Heart right ventricle (tissue), 16 donors: ENCODE measurements at regions not wholly inside any gene's neighbourhood (a gene's known extent, or its start where the extent isn't known, plus 50 kb on each side); places are given as distances from the start of the nearest gene placed in this dataset.

Experiments used
- ATAC-seq, 8 donors: fragments of 200-7000 bp; cut with Tn5 transposase; one replicate each; pipeline ENCODE4 v1.9.1; 2020; ENCODE audit warnings: mild to moderate bottlenecking in 8 of 8, moderate library complexity in 8 of 8, moderate number of reproducible peaks in 1 of 8
- DNase-seq, 2 donors: peaks; one replicate each; pipeline ENCODE4 v3.0.0-alpha.2; 2020
- H3K27ac ChIP-seq, 10 donors: fragments of 200-600 bp; sonication (generic) in 2 of 10; one replicate each; pipeline versions ENCODE4 v1.5.0 to v1.8.0; 2020 to 2022; ENCODE audit warnings: mild to moderate bottlenecking in 3 of 10
- H3K27me3 ChIP-seq, 7 donors: fragments of 200-600 bp; one replicate each; pipeline ENCODE4 v1.8.0; 2021 to 2022; ENCODE audit warnings: mild to moderate bottlenecking in 2 of 7
- H3K36me3 ChIP-seq, 9 donors: fragments of 200-600 bp; sonication (generic) in 1 of 9; one replicate each; pipeline versions ENCODE4 v1.5.0 to v1.8.0; 2020 to 2022; ENCODE audit warnings: mild to moderate bottlenecking in 2 of 9
- H3K4me1 ChIP-seq, 9 donors: fragments of 200-600 bp; sonication (generic) in 1 of 9; one replicate each; pipeline versions ENCODE4 v1.5.0 to v1.8.0; 2020 to 2022; ENCODE audit warnings: mild to moderate bottlenecking in 4 of 9
- H3K4me3 ChIP-seq, 10 donors: fragments of 200-600 bp; sonication (generic) in 2 of 10; one replicate each; pipeline versions ENCODE4 v1.5.0 to v1.8.0; 2020 to 2022; ENCODE audit warnings: mild to moderate bottlenecking in 7 of 10, moderate library complexity in 2 of 10
- H3K9me3 ChIP-seq, 11 donors: fragments of 200-600 bp in 10 of 11; sonication (generic) in 2 of 11; one replicate each; pipeline versions ENCODE4 v1.5.0 to v1.8.0; 2013 to 2022; ENCODE audit warnings: mild to moderate bottlenecking in 2 of 11, control low read depth in 1 of 11, moderate library complexity in 1 of 11
- CTCF ChIP-seq, 9 donors: fragments of 200-600 bp; sonication (generic) in 2 of 9; IDR thresholded peaks; one replicate each; pipeline versions ENCODE4 v1.5.0 to v1.8.0; 2021 to 2022; ENCODE audit warnings: antibody characterized with exemption in 9 of 9, mild to moderate bottlenecking in 5 of 9, moderate library complexity in 1 of 9
- WGBS, 2 donors: extraction: QIAGEN DNeasy Blood & Tissue Kit; methylation state at CpG; one replicate each; pipeline ENCODE4 v1.1.7; 2013; ENCODE audit warnings: inconsistent platforms in 1 of 2; 5-methylcytosine and 5-hydroxymethylcytosine counted together
- intact Hi-C, 10 donors: fragments of 100-400 bp; cut with DNase I; formaldehyde crosslinking; loops; one replicate each; pipeline versions ENCODE4 v1.11.1 to v1.14.2; 2022
- donor health status: Arrhythmogenic right ventricular cardiomyopathy.
- donor health status: ischemic (EF 13 %, LVEDD 7.1; RV severe dilation, severe dysfunction).
- donor health status: healthy with polysubstance abuse.
- donor health status: DM: no; HTN: yes; CAD: no.
- donor health status: DM: no; HTN: no; CAD: no.
- donor health status: ischemic (EF 25% LVEDD 6.9; RV normal size, moderate dysfunction).
- donor health status: ischemic (EF 25% LVEDD 5.7; RV mildly dilated, moderate dysfunction).
- donor health status: healthy.
- donor health status: DM: yes; HTN: yes; CAD: no.
- donor health status: Ischemic cardiomyopathy.
- donor health status: ischemic (EF 35%, LVEDD 5.7; RV mildly dilated, moderate dysfunction).
- donor health status: nonischemic (EF 11% LVEDD 7.7; RV severe dilation, severe dysfunction).
- donor health status: DM: yes; HTN: yes; CAD: no.
- donor health status: PGD.
- donor health status: ischemic (EF 29% LVEDD 5.4; RV normal size, mild dysfunction).
- donor health status: nonischemic (EF 23%, LVEDD 6.1; RV moderate dilation, normal function).

GRCh38 chr18:73563901-73564472, 583.6 kb downstream of the FBXO15 start:
- peak in 2 of 8 donors; percentile 35 to 39 for ATAC-seq
- Histone ChIP-seq H3K4me3 (no peak overlapping the region), H3K27ac (peak overlapping the region in 2 of 10 donors; percentile 35 to 46), H3K27me3 (no peaks in the 10 kb centered on the region), H3K4me1 (no peaks in the 10 kb centered on the region), H3K9me3 (no peaks in the 10 kb centered on the region), H3K36me3 (no peaks in the 10 kb centered on the region)
- WGBS, 2 donors = 79 to 80% methylated on average over 1 of the region's 1 CpG
- DNase-seq = no peak
- TF ChIP-seq CTCF (IDR thresholded peaks at IDR 0.05) = no peak
- intact Hi-C loops = loop anchor here in 1 of 10 donors (5.0 kb wide), 1 partner anchor 387 kb away; no protein-coding TSS in a partner anchor

- ATAC-seq = no peak
- intact Hi-C loops = loop anchor here in 1 of 10 donors (5.0 kb wide), 1 partner anchor 386 kb away; no protein-coding TSS in a partner anchor
- WGBS, 2 donors = 74 to 86% methylated on average over 4 of the region's 4 CpGs
- DNase-seq = no peak
- Histone ChIP-seq H3K4me3 (no peak overlapping the region), H3K9me3 (no peaks in the 10 kb centered on the region), H3K27ac (peak overlapping the region in 2 of 10 donors; percentile 35 to 46), H3K36me3 (no peaks in the 10 kb centered on the region), H3K4me1 (no peaks in the 10 kb centered on the region), H3K27me3 (no peaks in the 10 kb centered on the region)
- no peak for TF ChIP-seq CTCF (IDR thresholded peaks at IDR 0.05)
These were observed 584.3 kb downstream of the FBXO15 start for GRCh38 chr18:73563345-73563744.

- Histone ChIP-seq H3K4me1 (no peaks in the 10 kb centered on the region), H3K36me3 (no peaks in the 10 kb centered on the region), H3K9me3 (peaks cover 0 to 7% (median 0%) of the 10 kb centered on the region in 11 donors), H3K4me3 (no peak overlapping the region), H3K27ac (no peak overlapping the region), H3K27me3 (no peaks in the 10 kb centered on the region)
- 63 to 72% methylated on average over 4 of the region's 4 CpGs for WGBS, 2 donors
- DNase-seq = no peak
- intact Hi-C loops = no loop called here
- ATAC-seq = no peak
- TF ChIP-seq CTCF (IDR thresholded peaks at IDR 0.05) = no peak
These were observed 590.7 kb downstream of the FBXO15 start for GRCh38 chr18:73556904-73557303.

GRCh38 chr18:73552171-73552570, 595.5 kb downstream of the FBXO15 start:
- no peaks in the 10 kb centered on the region for H3K36me3 ChIP-seq
- intact Hi-C loops = no loop called here

More at GRCh38 chr18:73552171-73552570, 595.5 kb downstream of the FBXO15 start:
- DNase-seq (no peak), ATAC-seq (no peak)
- Histone ChIP-seq H3K9me3 (peaks cover 0 to 7% (median 0%) of the 10 kb centered on the region in 11 donors), H3K4me3 (no peak overlapping the region), H3K27me3 (no peaks in the 10 kb centered on the region), H3K27ac (no peak overlapping the region), H3K4me1 (peaks cover 0 to 4% (median 0%) of the 10 kb centered on the region in 9 donors)
- WGBS, 2 donors = 64 to 73% methylated on average over 5 of the region's 5 CpGs
- TF ChIP-seq CTCF (IDR thresholded peaks at IDR 0.05) = no peak
